MCF 10A (cell line): ENCODE measurements at regions not wholly inside any gene's neighbourhood (a gene's known extent, or its start where the extent isn't known, plus 50 kb on each side); places are given as distances from the start of the nearest gene placed in this dataset.

ENCODE experiments used
- BruUV-seq: library from RNA; stranded (reverse); fragments of 400-500 nt; replicated peaks from 2 replicates; lab custom pipeline; 2021; lab: Mats Ljungman, UMichigan
- CTCF ChIA-PET: fragments of 300-600 bp; sonication (Branson Sonifier 250); formaldehyde crosslinking; extraction: SDS; loops from one replicate; lab custom pipeline; 2021; ENCODE audit warnings: antibody characterized with exemption, inconsistent platforms; lab: Yijun Ruan, JAX
- POLR2A ChIA-PET: fragments of 300-600, 350-650 bp; sonication (Branson Sonifier 250); formaldehyde crosslinking; extraction: SDS; loops from one replicate; lab custom pipeline; 2020; ENCODE audit warnings: antibody characterized with exemption, inconsistent platforms; lab: Yijun Ruan, JAX
- DNase-seq: peaks from one replicate; pipeline ENCODE4 v3.0.0-alpha.2; 2018; ENCODE audit not compliant: unreplicated experiment
- H3K27ac Mint-ChIP-seq: one replicate; pipeline ENCODE4 v1.8.0; 2022; ENCODE audit warnings: mild to moderate bottlenecking, low read depth, mixed read lengths; ENCODE audit not compliant: unreplicated experiment
- H3K27me3 Mint-ChIP-seq: one replicate; pipeline ENCODE4 v1.8.0; 2022; ENCODE audit warnings: mixed read lengths; ENCODE audit not compliant: insufficient read depth, unreplicated experiment
- H3K36me3 Mint-ChIP-seq: one replicate; pipeline ENCODE4 v1.8.0; 2022; ENCODE audit warnings: mild to moderate bottlenecking, moderate library complexity, mixed read lengths; ENCODE audit not compliant: insufficient read depth, unreplicated experiment
- H3K4me1 Mint-ChIP-seq: one replicate; pipeline ENCODE4 v1.8.0; 2022; ENCODE audit warnings: mixed read lengths; ENCODE audit not compliant: insufficient read depth, unreplicated experiment
- H3K4me3 Mint-ChIP-seq: one replicate; pipeline ENCODE4 v1.8.0; 2022; ENCODE audit warnings: mild to moderate bottlenecking, moderate library complexity, mixed read lengths; ENCODE audit not compliant: unreplicated experiment
- H3K9me3 Mint-ChIP-seq: one replicate; pipeline ENCODE4 v1.8.0; 2022; ENCODE audit warnings: mixed read lengths; ENCODE audit not compliant: unreplicated experiment
- intact Hi-C: fragments of 100-400 bp; cut with micrococcal nuclease; formaldehyde crosslinking; loops from 2 replicates; pipeline ENCODE4 v1.14.1; 2022
- TF ChIP-seq, protein P1 (sequence below): fragments of 200-600 bp; IDR thresholded peaks from one replicate; pipeline ENCODE4 v1.8.0; 2022; ENCODE audit warnings: antibody characterized with exemption, mild to moderate bottlenecking; ENCODE audit not compliant: unreplicated experiment

DNA sequence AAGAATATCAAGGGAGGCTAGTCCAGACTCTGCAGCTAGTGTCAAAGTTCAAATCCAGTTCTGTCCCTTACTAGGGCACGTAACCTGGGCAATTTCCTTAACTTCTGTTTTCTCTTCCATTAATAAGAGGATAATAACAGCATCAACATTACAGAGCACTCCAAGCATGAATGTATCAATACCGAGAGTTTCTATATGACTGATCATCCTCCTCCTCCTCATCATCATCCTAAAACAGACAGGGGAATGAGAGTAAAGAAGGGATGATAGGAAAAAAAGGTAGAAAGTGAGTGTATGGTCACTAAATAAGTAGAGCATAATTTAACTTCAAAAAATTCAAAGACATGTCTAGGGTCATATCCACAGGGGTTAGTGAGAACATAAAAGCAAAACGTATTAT is 171.4 kb downstream of the NDUFA12 start:
- CTCF ChIA-PET: no interaction called here
- no TSS peak for BruUV-seq

DNA sequence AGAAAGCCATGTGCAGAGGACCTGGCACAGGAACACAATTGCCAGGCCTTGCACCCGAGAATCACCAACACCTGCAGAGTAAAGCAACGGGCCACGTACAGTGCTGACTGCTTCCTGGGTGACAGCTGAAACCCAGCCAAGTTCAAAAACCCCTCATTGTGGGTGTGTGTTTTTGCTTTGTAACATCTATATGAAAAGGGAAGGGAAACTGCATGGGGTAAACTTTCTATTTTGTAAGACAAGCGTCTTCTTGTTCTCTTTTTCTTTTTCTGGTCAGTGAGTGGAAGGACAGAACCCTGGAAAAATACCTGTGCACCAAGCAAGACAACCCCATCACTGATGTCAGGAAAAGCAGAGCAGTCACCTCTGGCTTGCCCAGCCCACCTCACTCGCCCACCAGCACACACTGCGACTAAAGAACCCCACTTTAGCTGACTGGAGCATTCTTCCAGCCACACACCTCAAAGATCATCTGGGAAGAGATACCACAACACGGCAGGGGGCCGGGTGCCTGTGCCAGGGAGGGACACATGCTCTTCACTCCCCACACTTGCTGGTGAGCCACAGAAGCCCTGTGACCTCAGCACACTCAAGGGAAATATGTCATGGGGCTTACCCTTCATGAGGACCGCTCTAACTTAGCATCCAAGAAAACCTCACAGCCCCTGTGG is 172.3 kb downstream of the NDUFA12 start:
- Mint-ChIP-seq H3K4me3 (no peak overlapping the region), H3K27ac (no peak overlapping the region), H3K36me3 (no peaks in the 10 kb centered on the region), H3K9me3 (no peaks in the 10 kb centered on the region), H3K27me3 (no peaks in the 10 kb centered on the region), H3K4me1 (peaks cover 12% of the 10 kb centered on the region)
- TF ChIP-seq, protein P1, sequence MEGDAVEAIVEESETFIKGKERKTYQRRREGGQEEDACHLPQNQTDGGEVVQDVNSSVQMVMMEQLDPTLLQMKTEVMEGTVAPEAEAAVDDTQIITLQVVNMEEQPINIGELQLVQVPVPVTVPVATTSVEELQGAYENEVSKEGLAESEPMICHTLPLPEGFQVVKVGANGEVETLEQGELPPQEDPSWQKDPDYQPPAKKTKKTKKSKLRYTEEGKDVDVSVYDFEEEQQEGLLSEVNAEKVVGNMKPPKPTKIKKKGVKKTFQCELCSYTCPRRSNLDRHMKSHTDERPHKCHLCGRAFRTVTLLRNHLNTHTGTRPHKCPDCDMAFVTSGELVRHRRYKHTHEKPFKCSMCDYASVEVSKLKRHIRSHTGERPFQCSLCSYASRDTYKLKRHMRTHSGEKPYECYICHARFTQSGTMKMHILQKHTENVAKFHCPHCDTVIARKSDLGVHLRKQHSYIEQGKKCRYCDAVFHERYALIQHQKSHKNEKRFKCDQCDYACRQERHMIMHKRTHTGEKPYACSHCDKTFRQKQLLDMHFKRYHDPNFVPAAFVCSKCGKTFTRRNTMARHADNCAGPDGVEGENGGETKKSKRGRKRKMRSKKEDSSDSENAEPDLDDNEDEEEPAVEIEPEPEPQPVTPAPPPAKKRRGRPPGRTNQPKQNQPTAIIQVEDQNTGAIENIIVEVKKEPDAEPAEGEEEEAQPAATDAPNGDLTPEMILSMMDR: no peak
- CTCF ChIA-PET: interaction anchor here (0.7 kb wide), 1 partner anchor 23 kb away, joined by 3 read pairs; no protein-coding TSS in a partner anchor
- intact Hi-C loops: no loop called here
- POLR2A ChIA-PET: no interaction called here
- no TSS peak for BruUV-seq
- no peak for DNase-seq

More for the DNA sequence above, 171.4 kb downstream of the NDUFA12 start:
- Mint-ChIP-seq H3K27ac (no peak overlapping the region), H3K36me3 (no peaks in the 10 kb centered on the region), H3K4me3 (no peak overlapping the region), H3K27me3 (no peaks in the 10 kb centered on the region), H3K4me1 (peaks cover 12% of the 10 kb centered on the region), H3K9me3 (no peaks in the 10 kb centered on the region)
- TF ChIP-seq, protein P1: no peak
- POLR2A ChIA-PET: interaction anchor here (0.7 kb wide), 1 partner anchor 28 kb away, joined by 3 read pairs; no protein-coding TSS in a partner anchor
- intact Hi-C loops: no loop called here
- DNase-seq: no peak

DNA sequence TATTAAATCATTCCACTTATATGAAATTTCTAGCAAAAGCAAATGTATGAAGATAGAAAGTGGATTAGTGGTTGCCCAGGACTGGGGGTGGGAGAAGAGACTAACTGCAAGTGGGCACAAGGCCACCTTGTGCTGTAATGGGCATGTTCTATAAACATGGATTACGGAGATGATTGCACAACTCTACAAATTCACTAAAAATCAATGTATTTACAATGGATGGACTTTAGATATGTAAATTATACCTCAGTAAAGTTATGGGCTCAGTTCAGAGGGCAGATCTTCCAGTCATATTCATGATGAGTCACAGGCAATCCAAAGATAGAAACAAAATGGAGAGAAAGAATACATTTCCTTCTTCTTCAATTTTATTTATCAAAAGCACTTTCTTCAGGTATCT is 173.9 kb downstream of the NDUFA12 start:
- ChIA-PET POLR2A (interaction anchor here (0.6 to 0.9 kb wide), 2 partner anchors 23 to 42 kb away, joined by 3 read pairs; no protein-coding TSS in a partner anchor), CTCF (interaction anchor here (0.6 kb wide), 1 partner anchor 44 kb away, joined by 3 read pairs; no protein-coding TSS in a partner anchor)
- TF ChIP-seq, protein P1: no peak
- Mint-ChIP-seq H3K27me3 (no peaks in the 10 kb centered on the region), H3K9me3 (no peaks in the 10 kb centered on the region), H3K27ac (no peak overlapping the region), H3K4me1 (peaks cover 12% of the 10 kb centered on the region), H3K36me3 (no peaks in the 10 kb centered on the region), H3K4me3 (no peak overlapping the region)
- no TSS peak for BruUV-seq
- no peak for DNase-seq
- intact Hi-C loops: no loop called here

DNA sequence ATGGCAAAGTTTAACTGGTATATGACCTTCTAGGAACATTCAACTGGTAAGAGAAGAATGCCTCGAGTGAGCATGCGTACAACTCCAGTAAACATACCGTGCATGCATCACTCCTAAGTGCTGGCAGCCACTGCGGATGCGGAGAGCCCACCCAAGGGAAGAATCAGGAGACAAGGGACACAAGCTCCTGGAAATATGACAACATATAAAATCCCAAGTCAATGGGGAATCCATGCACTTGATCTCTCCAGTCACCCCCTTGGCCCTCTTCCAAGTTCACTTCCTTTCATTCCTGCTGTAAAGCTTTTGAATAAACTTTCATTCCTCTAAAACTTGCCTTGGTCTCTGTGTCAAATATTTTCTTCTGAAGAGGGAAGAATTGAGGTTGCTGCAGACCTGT is 168.7 kb upstream of the TMCC3 start:
- H3K27me3 Mint-ChIP-seq: no peaks in the 10 kb centered on the region
- intact Hi-C loops: no loop called here
- ChIA-PET CTCF (interaction anchor here (1.2 kb wide), 1 partner anchor 10 kb away, joined by 3 read pairs; no protein-coding TSS in a partner anchor), POLR2A (no interaction called here)
- H3K36me3 Mint-ChIP-seq: no peaks in the 10 kb centered on the region
- H3K27ac Mint-ChIP-seq: no peak overlapping the region
- TF ChIP-seq, protein P1: no peak
- H3K4me1 Mint-ChIP-seq: no peaks in the 10 kb centered on the region
- BruUV-seq: no TSS peak
- H3K9me3 Mint-ChIP-seq: peaks cover 2% of the 10 kb centered on the region
- no peak for DNase-seq
- no peak overlapping the region for H3K4me3 Mint-ChIP-seq
